Smooth muscle cell (in vitro differentiated cells): ENCODE measurements at regions not wholly inside any gene's neighbourhood (a gene's known extent, or its start where the extent isn't known, plus 50 kb on each side); places are given as distances from the start of the nearest gene placed in this dataset.

Experiments used
- DNase-seq: peaks from one replicate; lab custom pipeline; 2025; ENCODE audit not compliant: unreplicated experiment; lab: John Stamatoyannopoulos, UW
- H2AFZ ChIP-seq: fragments of 200-600 bp; sonication (generic); 2 replicates; pipeline ENCODE4 v1.6.0; 2016; ENCODE audit warnings: antibody characterized with exemption, low read depth, mild to moderate bottlenecking
- H3F3A ChIP-seq: fragments of 200-600 bp; sonication (generic); 2 replicates; pipeline ENCODE4 v1.6.0; 2017; ENCODE audit warnings: antibody characterized with exemption, low read depth
- H3K27ac ChIP-seq: fragments of 200-600 bp; sonication (generic); 2 replicates; pipeline ENCODE4 v1.5.1; 2016; ENCODE audit warnings: low read depth, mild to moderate bottlenecking
- H3K27me3 ChIP-seq: fragments of 200-600 bp; sonication (generic); 2 replicates; pipeline ENCODE4 v1.6.1; 2016; ENCODE audit warnings: low read depth, mild to moderate bottlenecking
- H3K36me3 ChIP-seq: fragments of 200-600 bp; sonication (generic); 2 replicates; pipeline ENCODE4 v1.5.1; 2016; ENCODE audit warnings: low read depth
- H3K4me1 ChIP-seq: fragments of 200-600 bp; sonication (generic); 2 replicates; pipeline ENCODE4 v1.5.1; 2016; ENCODE audit warnings: low read depth
- H3K4me2 ChIP-seq: fragments of 200-600 bp; sonication (generic); 2 replicates; pipeline ENCODE4 v1.6.0; 2016; ENCODE audit warnings: mild to moderate bottlenecking
- H3K4me3 ChIP-seq: fragments of 200-600 bp; sonication (generic); 2 replicates; pipeline ENCODE4 v1.5.1; 2016; ENCODE audit warnings: mild to moderate bottlenecking
- H3K79me2 ChIP-seq: fragments of 200-600 bp; sonication (generic); 2 replicates; pipeline ENCODE4 v1.6.0; 2016; ENCODE audit warnings: low read depth, mild to moderate bottlenecking
- H3K9ac ChIP-seq: fragments of 200-600 bp; sonication (generic); 2 replicates; pipeline ENCODE4 v1.6.0; 2016; ENCODE audit warnings: low read depth
- H3K9me3 ChIP-seq: fragments of 200-600 bp; sonication (generic); replicated peaks from 2 replicates; pipeline ENCODE4 v1.5.1; 2016; ENCODE audit warnings: low read depth
- H4K20me1 ChIP-seq: fragments of 200-600 bp; sonication (generic); 2 replicates; pipeline ENCODE4 v1.6.0; 2016; ENCODE audit warnings: low read depth
- CTCF ChIP-seq: fragments of 200-600 bp; sonication (generic); IDR thresholded peaks from 2 replicates; pipeline ENCODE4 v1.5.1; 2017; ENCODE audit warnings: borderline replicate concordance, mild to moderate bottlenecking, antibody characterized with exemption; ENCODE audit not compliant: insufficient read depth, poor library complexity, severe bottlenecking
- WGBS: methylation state at CpG from one replicate; pipeline ENCODE4 v1.1.7; 2016; ENCODE audit warnings: low lambda C conversion rate; 5-methylcytosine and 5-hydroxymethylcytosine counted together

- no peaks in the 10 kb centered on the region for H4K20me1 ChIP-seq
- H3K79me2 ChIP-seq = no peaks in the 10 kb centered on the region
- 91% methylated on average over 1 of the region's 1 CpG for WGBS
- H3K27me3 ChIP-seq = no peaks in the 10 kb centered on the region
- H3K9me3 ChIP-seq = no peaks in the 10 kb centered on the region
- H3K36me3 ChIP-seq = no peaks in the 10 kb centered on the region
- no peak overlapping the region for H3K27ac ChIP-seq
- H3K4me2 ChIP-seq = no peak overlapping the region
- no peak overlapping the region for H2AFZ ChIP-seq
- DNase-seq = no peak
- no peak for TF ChIP-seq CTCF
- H3K9ac ChIP-seq = no peak overlapping the region
- no peaks in the 10 kb centered on the region for H3F3A ChIP-seq
- H3K4me3 ChIP-seq = no peak overlapping the region
- no peaks in the 10 kb centered on the region for H3K4me1 ChIP-seq
These were observed 231.0 kb downstream of the NRIP1 start for GRCh38 chr21:14833666-14834351.

- DNase-seq = no peak
- WGBS = 92% methylated on average over 4 of the region's 4 CpGs
- H3K9me3 ChIP-seq = no peaks in the 10 kb centered on the region
These were observed 231.6 kb downstream of the NRIP1 start for GRCh38 chr21:14833241-14833640.

GRCh38 chr21:14830307-14830706 lies 234.5 kb downstream of the NRIP1 start:
- H3K27ac ChIP-seq = no peak overlapping the region

More at GRCh38 chr21:14833241-14833640, 231.6 kb downstream of the NRIP1 start:
- Histone ChIP-seq H3K36me3 (no peaks in the 10 kb centered on the region), H3K79me2 (no peaks in the 10 kb centered on the region), H3K27me3 (no peaks in the 10 kb centered on the region), H3K9ac (no peak overlapping the region), H2AFZ (no peak overlapping the region), H4K20me1 (no peaks in the 10 kb centered on the region), H3K4me3 (no peak overlapping the region), H3K4me1 (no peaks in the 10 kb centered on the region), H3K27ac (no peak overlapping the region), H3K4me2 (no peak overlapping the region), H3F3A (no peaks in the 10 kb centered on the region)
- no peak for TF ChIP-seq CTCF

More at GRCh38 chr21:14830307-14830706, 234.5 kb downstream of the NRIP1 start:
- Histone ChIP-seq H4K20me1 (no peaks in the 10 kb centered on the region), H3K4me3 (no peak overlapping the region), H3K79me2 (no peaks in the 10 kb centered on the region), H3K27me3 (no peaks in the 10 kb centered on the region), H3K4me2 (no peak overlapping the region), H3K9me3 (no peaks in the 10 kb centered on the region), H3K36me3 (no peaks in the 10 kb centered on the region), H2AFZ (no peak overlapping the region), H3K4me1 (no peaks in the 10 kb centered on the region), H3K9ac (no peak overlapping the region), H3F3A (no peaks in the 10 kb centered on the region)
- TF ChIP-seq CTCF = no peak
- DNase-seq = no peak
- 92% methylated on average over 3 of the region's 3 CpGs for WGBS
